ENCODE measurements at regions not wholly inside any gene's neighbourhood (a gene's known extent, or its start where the extent isn't known, plus 50 kb on each side); places are given as distances from the start of the nearest gene placed in this dataset.

GRCh38 chr6:90915224-90915915 is 328.5 kb upstream of the MAP3K7 start:
- Histone ChIP-seq H3K27me3 (no peaks in the 10 kb centered on the region), H3K4me1 (no peaks in the 10 kb centered on the region), H3K36me3 (no peaks in the 10 kb centered on the region), H3K4me3 (no peak overlapping the region), H3K9me3 (no peaks in the 10 kb centered on the region), H3K27ac (no peak overlapping the region)
- intact Hi-C loops (cut with DNase I; ENCODE audit: low total_unique reads), result no loop called here
- no peak for TF ChIP-seq CTCF (IDR thresholded peaks at IDR 0.05)
- no peak for TF ChIP-seq POLR2AphosphoS5 (IDR thresholded peaks at IDR 0.05)
- TF ChIP-seq POLR2A (IDR thresholded peaks at IDR 0.05), result no peak
- no peak for DNase-seq (ENCODE audit: low spot score in 2 of 2)

- no peaks in the 10 kb centered on the region for H3K4me1 ChIP-seq
- no peak overlapping the region for H3K27ac ChIP-seq
- intact Hi-C loops (cut with DNase I; ENCODE audit: low total_unique reads), result no loop called here
- no peaks in the 10 kb centered on the region for H3K36me3 ChIP-seq
- no peaks in the 10 kb centered on the region for H3K9me3 ChIP-seq
- no peak overlapping the region for H3K4me3 ChIP-seq
- no peak for DNase-seq (ENCODE audit: low spot score in 2 of 2)
- no peak for TF ChIP-seq CTCF (IDR thresholded peaks at IDR 0.05)
- no peak for TF ChIP-seq POLR2A (IDR thresholded peaks at IDR 0.05)
- TF ChIP-seq POLR2AphosphoS5 (IDR thresholded peaks at IDR 0.05), result no peak
- H3K27me3 ChIP-seq, result no peaks in the 10 kb centered on the region
These were observed 327.4 kb upstream of the MAP3K7 start for GRCh38 chr6:90914312-90914711.

- intact Hi-C loops (cut with DNase I; ENCODE audit: low total_unique reads), result no loop called here
These were observed 326.5 kb upstream of the MAP3K7 start for GRCh38 chr6:90913266-90913960.

GRCh38 chr6:90911642-90912041 is 324.8 kb upstream of the MAP3K7 start:
- H3K27ac ChIP-seq, result no peak overlapping the region

More at GRCh38 chr6:90913266-90913960, 326.5 kb upstream of the MAP3K7 start:
- TF ChIP-seq CTCF (IDR thresholded peaks at IDR 0.05), result no peak
- TF ChIP-seq POLR2AphosphoS5 (IDR thresholded peaks at IDR 0.05), result no peak
- TF ChIP-seq POLR2A (IDR thresholded peaks at IDR 0.05), result no peak
- H3K27me3 ChIP-seq, result no peaks in the 10 kb centered on the region
- DNase-seq (ENCODE audit: low spot score in 2 of 2), result no peak
- H3K4me3 ChIP-seq, result no peak overlapping the region
- H3K9me3 ChIP-seq, result no peaks in the 10 kb centered on the region
- no peaks in the 10 kb centered on the region for H3K36me3 ChIP-seq
- no peaks in the 10 kb centered on the region for H3K4me1 ChIP-seq
- no peak overlapping the region for H3K27ac ChIP-seq

More at GRCh38 chr6:90911642-90912041, 324.8 kb upstream of the MAP3K7 start:
- Histone ChIP-seq H3K9me3 (no peaks in the 10 kb centered on the region), H3K4me3 (no peak overlapping the region), H3K36me3 (no peaks in the 10 kb centered on the region), H3K27me3 (no peaks in the 10 kb centered on the region), H3K4me1 (no peaks in the 10 kb centered on the region)
- no peak for DNase-seq (ENCODE audit: low spot score in 2 of 2)
- intact Hi-C loops (cut with DNase I; ENCODE audit: low total_unique reads), result no loop called here
- no peak for TF ChIP-seq CTCF (IDR thresholded peaks at IDR 0.05)
- TF ChIP-seq POLR2A (IDR thresholded peaks at IDR 0.05), result no peak
- no peak for TF ChIP-seq POLR2AphosphoS5 (IDR thresholded peaks at IDR 0.05)

All from breast epithelium (tissue), 4 donors.